Mesendoderm (in vitro differentiated cells): ENCODE measurements at regions not wholly inside any gene's neighbourhood (a gene's known extent, or its start where the extent isn't known, plus 50 kb on each side); places are given as distances from the start of the nearest gene placed in this dataset.
"Not testable (repeated sequence)": the region's sequence is repeated elsewhere in the genome, so short reads cannot be mapped to it uniquely, and the experiment has no call there.

Experiments
- DNase-seq: peaks from one replicate; pipeline ENCODE4 v3.0.0; 2013
- H2AK5ac ChIP-seq: 2 replicates; pipeline ENCODE4 v1.6.1; 2013; ENCODE audit warnings: low read length, inconsistent platforms
- H2BK120ac ChIP-seq: 2 replicates; pipeline ENCODE4 v1.6.1; 2013; ENCODE audit warnings: low read depth, mild to moderate bottlenecking, low read length, moderate library complexity, mixed read lengths
- H2BK15ac ChIP-seq: replicated peaks from 2 replicates; pipeline ENCODE4 v1.6.1; 2013; ENCODE audit warnings: low read depth, mild to moderate bottlenecking, moderate library complexity
- H2BK5ac ChIP-seq: 2 replicates; pipeline ENCODE4 v1.6.1; 2013; ENCODE audit warnings: low read length, inconsistent platforms
- H3K18ac ChIP-seq: 2 replicates; pipeline ENCODE4 v1.6.1; 2013; ENCODE audit warnings: mild to moderate bottlenecking, low read length, mixed read lengths
- H3K23ac ChIP-seq: one replicate; pipeline ENCODE4 v1.6.1; 2013; ENCODE audit warnings: low read length
- H3K27ac ChIP-seq: 2 replicates; pipeline ENCODE4 v1.5.1; 2013; ENCODE audit warnings: low read depth, mild to moderate bottlenecking, inconsistent platforms, low read length, moderate library complexity
- H3K27me3 ChIP-seq: 2 replicates; pipeline ENCODE4 v1.6.1; 2013; ENCODE audit warnings: low read length, control low read depth, mild to moderate bottlenecking, inconsistent platforms; ENCODE audit not compliant: insufficient read depth, poor library complexity
- H3K36me3 ChIP-seq: 2 replicates; pipeline ENCODE4 v1.6.1; 2013; ENCODE audit warnings: low read length, inconsistent platforms; ENCODE audit not compliant: control insufficient read depth, insufficient read depth
- H3K4ac ChIP-seq: one replicate; pipeline ENCODE4 v1.6.1; 2013; ENCODE audit warnings: low read depth, mild to moderate bottlenecking, low read length, moderate library complexity
- H3K4me1 ChIP-seq: 2 replicates; pipeline ENCODE4 v1.6.1; 2013; ENCODE audit warnings: low read depth, low read length, inconsistent platforms; ENCODE audit not compliant: control insufficient read depth
- H3K4me2 ChIP-seq: 2 replicates; pipeline ENCODE4 v1.6.1; 2013; ENCODE audit warnings: low read length
- H3K4me3 ChIP-seq: 2 replicates; pipeline ENCODE4 v1.5.1; 2013; ENCODE audit warnings: mild to moderate bottlenecking, low read length
- H3K56ac ChIP-seq: one replicate; pipeline ENCODE4 v1.6.1; 2013; ENCODE audit warnings: low read length
- H3K79me1 ChIP-seq: 2 replicates; pipeline ENCODE4 v1.6.1; 2013; ENCODE audit warnings: low read length, inconsistent platforms
- H3K79me2 ChIP-seq: 2 replicates; pipeline ENCODE4 v1.6.1; 2013; ENCODE audit warnings: mild to moderate bottlenecking, low read length; ENCODE audit not compliant: control insufficient read depth, insufficient read depth
- H3K9ac ChIP-seq: 2 replicates; pipeline ENCODE4 v1.6.1; 2013; ENCODE audit warnings: low read length, inconsistent platforms
- H4K5ac ChIP-seq: one replicate; pipeline ENCODE4 v1.6.1; 2013; ENCODE audit warnings: low read length
- H4K8ac ChIP-seq: one replicate; pipeline ENCODE4 v1.6.1; 2013; ENCODE audit warnings: low read depth, mild to moderate bottlenecking, control low read depth, low read length, moderate library complexity
- WGBS: extraction: QIAGEN DNeasy Blood & Tissue Kit; methylation state at CpG from one replicate; pipeline ENCODE4 v1.1.7; 2013; ENCODE audit warnings: low lambda C conversion rate, missing lambda C conversion rate; ENCODE audit not compliant: insufficient coverage; ENCODE audit errors: extremely low coverage; 5-methylcytosine and 5-hydroxymethylcytosine counted together

- not testable (repeated sequence) for H3K4ac ChIP-seq, H4K5ac ChIP-seq, H2AK5ac ChIP-seq, H3K79me2 ChIP-seq, H3K27me3 ChIP-seq, H3K79me1 ChIP-seq, H4K8ac ChIP-seq, H3K4me1 ChIP-seq, H3K4me2 ChIP-seq, H3K56ac ChIP-seq, H3K23ac ChIP-seq, H3K18ac ChIP-seq, H3K27ac ChIP-seq, DNase-seq, H2BK120ac ChIP-seq, H2BK15ac ChIP-seq, H3K36me3 ChIP-seq, H2BK5ac ChIP-seq, H3K9ac ChIP-seq, H3K4me3 ChIP-seq
- WGBS = no CpG with 5 or more reads among the region's 10 CpGs
Measured at GRCh38 chr2:87683451-87683850, 64.4 kb upstream of the PLGLB2 start.

GRCh38 chr2:87683961-87684360 lies 63.9 kb upstream of the PLGLB2 start:
- not testable (repeated sequence) for H3K79me2 ChIP-seq, H3K36me3 ChIP-seq, H3K27me3 ChIP-seq, H3K4me3 ChIP-seq, H3K27ac ChIP-seq, H3K79me1 ChIP-seq, H2BK5ac ChIP-seq, H4K8ac ChIP-seq, DNase-seq, H2BK120ac ChIP-seq, H3K4me2 ChIP-seq, H3K23ac ChIP-seq, H3K56ac ChIP-seq, H3K4me1 ChIP-seq, H3K4ac ChIP-seq, H2BK15ac ChIP-seq, H3K9ac ChIP-seq, H2AK5ac ChIP-seq, H4K5ac ChIP-seq, H3K18ac ChIP-seq
- WGBS = no CpG with 5 or more reads among the region's 5 CpGs

- H2BK15ac ChIP-seq, H2BK5ac ChIP-seq, H3K56ac ChIP-seq, H3K4me1 ChIP-seq, H2BK120ac ChIP-seq, H3K27ac ChIP-seq, H4K5ac ChIP-seq, DNase-seq, H3K9ac ChIP-seq, H2AK5ac ChIP-seq, H3K27me3 ChIP-seq, H3K4me2 ChIP-seq, H4K8ac ChIP-seq, H3K4ac ChIP-seq, H3K18ac ChIP-seq, H3K23ac ChIP-seq, H3K4me3 ChIP-seq, H3K79me1 ChIP-seq, H3K79me2 ChIP-seq, H3K36me3 ChIP-seq: not testable (repeated sequence)
- no CpG with 5 or more reads among the region's 11 CpGs for WGBS
Measured at GRCh38 chr2:87685558-87685957, 62.3 kb upstream of the PLGLB2 start.

DNA sequence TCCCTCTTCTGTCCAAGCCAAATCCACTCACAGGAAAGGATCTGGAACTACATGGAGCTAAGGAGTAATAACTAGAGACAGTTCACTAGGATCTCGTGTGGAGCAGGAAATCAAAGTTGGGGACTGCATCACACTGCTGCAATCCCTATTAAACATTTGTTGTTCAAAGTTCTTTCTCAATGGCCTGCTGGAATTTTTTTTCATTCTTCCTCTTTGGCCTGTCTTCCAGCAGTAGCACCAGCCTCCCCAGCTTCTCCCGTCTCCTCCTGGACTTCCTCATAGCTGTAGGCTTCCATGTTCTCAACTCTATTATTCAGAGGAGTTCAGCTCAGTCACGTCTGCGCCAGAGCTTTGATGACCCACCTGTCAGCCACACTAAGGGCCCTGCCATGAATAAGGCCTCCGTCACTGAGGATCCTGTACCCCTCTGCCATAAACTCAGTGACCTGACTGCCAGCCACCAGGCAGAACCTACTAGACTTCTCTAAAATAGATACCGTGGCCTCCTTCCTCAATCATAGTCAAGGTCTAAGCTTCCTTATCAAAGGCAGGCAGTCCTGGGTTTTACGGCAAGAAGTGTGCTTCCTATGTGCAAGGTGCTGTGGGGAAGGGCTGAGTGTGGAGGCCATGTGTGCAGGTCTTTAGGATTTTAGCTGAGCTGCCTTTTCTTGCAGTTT lies 60.9 kb upstream of the PLGLB2 start:
- not testable (repeated sequence) for H3K4me1 ChIP-seq, H4K8ac ChIP-seq, DNase-seq, H3K79me1 ChIP-seq, H3K36me3 ChIP-seq, H2BK5ac ChIP-seq, H3K56ac ChIP-seq, H3K27ac ChIP-seq, H3K4me2 ChIP-seq, H3K79me2 ChIP-seq, H3K18ac ChIP-seq, H3K4ac ChIP-seq, H3K27me3 ChIP-seq, H4K5ac ChIP-seq, H3K9ac ChIP-seq, H2BK15ac ChIP-seq, H2AK5ac ChIP-seq, H3K23ac ChIP-seq, H2BK120ac ChIP-seq, H3K4me3 ChIP-seq
- WGBS = no CpG with 5 or more reads among the region's 7 CpGs

- not testable (repeated sequence) for H2BK5ac ChIP-seq, H3K4me3 ChIP-seq, H3K23ac ChIP-seq, H3K27ac ChIP-seq, H2AK5ac ChIP-seq, H3K4me1 ChIP-seq, H3K79me1 ChIP-seq, H2BK15ac ChIP-seq, H3K4ac ChIP-seq, H3K18ac ChIP-seq, H4K5ac ChIP-seq, H3K79me2 ChIP-seq, H3K9ac ChIP-seq, H2BK120ac ChIP-seq, H3K36me3 ChIP-seq, DNase-seq, H3K56ac ChIP-seq, H4K8ac ChIP-seq, H3K4me2 ChIP-seq, H3K27me3 ChIP-seq
- WGBS = no CpG with 5 or more reads among the region's 7 CpGs
Measured at GRCh38 chr2:87687550-87688270, 60.2 kb upstream of the PLGLB2 start.
